Spinal cord (tissue), 9 donors: ENCODE measurements at regions not wholly inside any gene's neighbourhood (a gene's known extent, or its start where the extent isn't known, plus 50 kb on each side); places are given as distances from the start of the nearest gene placed in this dataset.

ENCODE experiments used
- DNase-seq, 6 donors: peaks; one replicate each; pipeline versions ENCODE4 v3.0.0 to v3.0.0-alpha.2; 2013 to 2015; ENCODE audit warnings: low spot score in 6 of 6, low read depth in 4 of 6
- H3K27ac ChIP-seq: one replicate; pipeline ENCODE4 v1.5.1; 2013; ENCODE audit warnings: low read depth, low read length, control low read depth
- H3K27me3 ChIP-seq: one replicate; pipeline ENCODE4 v1.6.1; 2013; ENCODE audit warnings: low read length; ENCODE audit not compliant: control insufficient read depth, insufficient read depth
- H3K36me3 ChIP-seq: one replicate; pipeline ENCODE4 v1.6.1; 2013; ENCODE audit warnings: low read length; ENCODE audit not compliant: control insufficient read depth, insufficient read depth
- H3K4me1 ChIP-seq: one replicate; pipeline ENCODE4 v1.6.1; 2013; ENCODE audit warnings: low read length; ENCODE audit not compliant: control insufficient read depth, insufficient read depth
- H3K4me3 ChIP-seq: one replicate; pipeline ENCODE4 v1.5.1; 2013; ENCODE audit warnings: low read depth, low read length, control low read depth
- H3K9me3 ChIP-seq: one replicate; pipeline ENCODE4 v1.6.1; 2013; ENCODE audit warnings: low read length; ENCODE audit not compliant: control insufficient read depth, insufficient read depth
- WGBS: methylation state at CpG from one replicate; pipeline ENCODE4 v1.1.5; 2013; ENCODE audit warnings: missing lambda C conversion rate; ENCODE audit not compliant: insufficient coverage; 5-methylcytosine and 5-hydroxymethylcytosine counted together
- donor health status: healthy.

GRCh38 chr6:158920311-158920905 is 79.6 kb downstream of the RSPH3 start:
- DNase-seq = no peak
- no peak overlapping the region for H3K4me3 ChIP-seq
- H3K4me1 ChIP-seq = peaks cover 12% of the 10 kb centered on the region
- no peaks in the 10 kb centered on the region for H3K9me3 ChIP-seq
- no peak overlapping the region for H3K27ac ChIP-seq
- 66% methylated on average over 12 of the region's 14 CpGs for whole genome bisulfite sequencing
- H3K27me3 ChIP-seq = no peaks in the 10 kb centered on the region
- H3K36me3 ChIP-seq = no peaks in the 10 kb centered on the region

GRCh38 chr6:158919865-158920264 is 80.1 kb downstream of the RSPH3 start:
- H3K4me1 ChIP-seq = peaks cover 12% of the 10 kb centered on the region
- H3K4me3 ChIP-seq = no peak overlapping the region
- no peaks in the 10 kb centered on the region for H3K9me3 ChIP-seq
- no peaks in the 10 kb centered on the region for H3K36me3 ChIP-seq
- no peaks in the 10 kb centered on the region for H3K27me3 ChIP-seq
- DNase-seq = no peak
- WGBS = no CpG with 5 or more reads among the region's 3 CpGs
- no peak overlapping the region for H3K27ac ChIP-seq

GRCh38 chr6:158916617-158917016 is 83.4 kb downstream of the RSPH3 start:
- Histone ChIP-seq H3K4me3 (no peak overlapping the region), H3K36me3 (no peaks in the 10 kb centered on the region), H3K4me1 (peaks cover 17% of the 10 kb centered on the region), H3K27me3 (no peaks in the 10 kb centered on the region), H3K9me3 (no peaks in the 10 kb centered on the region), H3K27ac (no peak overlapping the region)
- WGBS = 80% methylated on average over 5 of the region's 11 CpGs
- no peak for DNase-seq

GRCh38 chr6:158914923-158915322 is 85.1 kb downstream of the RSPH3 start:
- Histone ChIP-seq H3K4me3 (no peak overlapping the region), H3K27ac (no peak overlapping the region), H3K4me1 (peaks cover 27% of the 10 kb centered on the region), H3K9me3 (no peaks in the 10 kb centered on the region), H3K27me3 (no peaks in the 10 kb centered on the region), H3K36me3 (no peaks in the 10 kb centered on the region)
- 97% methylated on average over 8 of the region's 8 CpGs for WGBS
- no peak for DNase-seq

GRCh38 chr6:158913580-158913979 is 86.4 kb downstream of the RSPH3 start:
- Histone ChIP-seq H3K4me3 (no peak overlapping the region), H3K9me3 (no peaks in the 10 kb centered on the region), H3K27ac (no peak overlapping the region), H3K27me3 (no peaks in the 10 kb centered on the region), H3K4me1 (peaks cover 33% of the 10 kb centered on the region), H3K36me3 (no peaks in the 10 kb centered on the region)
- no peak for DNase-seq
- 62% methylated on average over 5 of the region's 9 CpGs for WGBS

GRCh38 chr6:158912655-158913054 is 87.3 kb downstream of the RSPH3 start:
- Histone ChIP-seq H3K27ac (no peak overlapping the region), H3K4me1 (peaks cover 32% of the 10 kb centered on the region), H3K36me3 (no peaks in the 10 kb centered on the region), H3K9me3 (no peaks in the 10 kb centered on the region), H3K27me3 (no peaks in the 10 kb centered on the region), H3K4me3 (no peak overlapping the region)
- DNase-seq = no peak
- no CpG with 5 or more reads among the region's 2 CpGs for WGBS

- WGBS = 81% methylated on average over 3 of the region's 5 CpGs
- Histone ChIP-seq H3K4me1 (peaks cover 29% of the 10 kb centered on the region), H3K27me3 (no peaks in the 10 kb centered on the region), H3K27ac (peak overlapping the region; percentile 74), H3K9me3 (no peaks in the 10 kb centered on the region), H3K4me3 (no peak overlapping the region), H3K36me3 (no peaks in the 10 kb centered on the region)
- DNase-seq = no peak
Measured at GRCh38 chr6:158911746-158912480, 88.1 kb downstream of the RSPH3 start.

- Histone ChIP-seq H3K27ac (peak overlapping the region; percentile 74), H3K36me3 (no peaks in the 10 kb centered on the region), H3K4me3 (no peak overlapping the region), H3K9me3 (peaks cover 3% of the 10 kb centered on the region), H3K4me1 (peaks cover 29% of the 10 kb centered on the region), H3K27me3 (no peaks in the 10 kb centered on the region)
- DNase-seq = peak in 4 of 6 donors; percentile 33 to 79 (median 60)
- 20% methylated on average over 7 of the region's 12 CpGs for WGBS
Measured at GRCh38 chr6:158910484-158911440, 89.2 kb downstream of the RSPH3 start.

GRCh38 chr6:158909938-158910337 is 90.1 kb downstream of the RSPH3 start:
- DNase-seq = peak in 2 of 6 donors; percentile 58 to 62
- Histone ChIP-seq H3K36me3 (no peaks in the 10 kb centered on the region), H3K4me1 (peaks cover 29% of the 10 kb centered on the region), H3K27ac (peak overlapping the region; percentile 74), H3K27me3 (no peaks in the 10 kb centered on the region), H3K9me3 (peaks cover 8% of the 10 kb centered on the region), H3K4me3 (no peak overlapping the region)
- 40% methylated on average over 1 of the region's 13 CpGs for WGBS
